Right kidney (tissue), 1 donor: ENCODE measurements at regions not wholly inside any gene's neighbourhood (a gene's known extent, or its start where the extent isn't known, plus 50 kb on each side); places are given as distances from the start of the nearest gene placed in this dataset.

Experiments used
- DNase-seq: peaks from one replicate; pipeline ENCODE4 v3.0.0-alpha.2; 2016

DNA sequence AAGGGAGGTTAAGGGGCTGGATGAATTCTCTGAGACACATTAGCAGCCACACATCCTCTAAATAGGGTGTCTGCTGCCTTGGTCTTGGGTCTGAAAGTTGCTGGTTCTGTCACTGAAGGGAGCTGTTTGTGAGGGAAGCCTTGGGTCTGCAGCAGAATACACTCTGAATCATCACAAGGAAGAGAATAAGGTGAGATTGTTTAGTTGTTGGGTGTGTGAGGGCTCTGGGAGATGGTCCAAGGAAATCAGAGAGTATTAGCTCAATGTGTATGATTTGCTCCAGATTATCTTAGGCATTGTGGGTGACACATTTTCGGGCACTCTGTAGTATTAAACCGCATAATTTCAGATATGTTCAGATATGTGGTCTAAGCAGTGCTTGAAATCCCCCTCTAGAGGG, 548.5 kb downstream of the SLC4A3 start:
- DNase-seq = no peak

DNA sequence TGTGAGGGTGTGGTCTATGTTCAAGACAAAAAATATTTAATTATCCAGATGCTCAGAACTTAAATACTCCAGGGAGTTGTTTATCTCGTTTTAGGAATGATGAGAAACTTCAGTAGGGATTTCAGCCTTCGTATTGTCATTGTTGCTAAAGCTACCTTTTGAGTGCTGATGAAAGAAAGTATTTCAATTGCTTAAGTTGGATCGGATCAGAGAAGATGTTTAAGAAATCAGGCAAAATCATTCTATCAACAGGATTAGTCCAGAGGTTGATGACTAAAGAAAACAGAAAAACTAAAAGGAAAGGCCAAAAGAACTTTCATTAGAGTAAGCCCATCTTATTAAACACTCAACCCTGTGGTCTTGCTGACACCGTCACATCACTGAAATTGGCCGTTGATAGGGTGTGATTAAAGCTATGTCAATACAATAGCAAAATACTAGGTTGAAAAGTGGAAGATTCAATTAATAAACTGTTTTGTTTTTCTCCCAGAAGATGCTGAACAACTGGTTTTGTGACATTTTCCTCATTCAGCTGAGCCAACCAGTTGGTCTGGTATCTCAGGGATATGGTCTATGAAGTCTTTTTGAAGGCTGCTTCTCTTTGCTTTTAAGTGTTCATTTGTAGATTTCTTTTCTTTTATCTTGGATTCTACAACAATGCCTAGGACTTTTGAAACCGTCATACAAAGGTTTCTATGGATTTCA, 551.7 kb downstream of the SLC4A3 start:
- no peak for DNase-seq

DNA sequence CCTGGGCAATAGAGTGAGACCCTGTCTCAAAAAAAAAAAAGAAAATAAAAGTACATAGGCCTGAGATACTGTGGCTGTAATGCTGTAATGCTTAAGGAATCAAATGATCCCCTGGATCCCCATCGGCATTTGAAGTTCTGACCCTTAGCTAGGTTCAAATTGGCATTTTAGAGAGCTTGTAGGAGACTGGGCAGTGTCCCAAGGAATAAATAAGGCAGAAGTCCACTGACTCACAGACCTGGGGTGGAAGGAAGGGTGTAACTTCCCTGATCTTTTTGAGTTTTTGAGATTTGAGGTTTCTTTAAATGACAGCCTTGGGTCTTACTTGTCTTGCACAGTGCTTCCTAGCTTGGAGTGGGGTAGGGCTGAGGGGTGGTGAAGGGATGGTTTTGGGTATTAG, 553.7 kb downstream of the SLC4A3 start:
- DNase-seq = no peak

DNA sequence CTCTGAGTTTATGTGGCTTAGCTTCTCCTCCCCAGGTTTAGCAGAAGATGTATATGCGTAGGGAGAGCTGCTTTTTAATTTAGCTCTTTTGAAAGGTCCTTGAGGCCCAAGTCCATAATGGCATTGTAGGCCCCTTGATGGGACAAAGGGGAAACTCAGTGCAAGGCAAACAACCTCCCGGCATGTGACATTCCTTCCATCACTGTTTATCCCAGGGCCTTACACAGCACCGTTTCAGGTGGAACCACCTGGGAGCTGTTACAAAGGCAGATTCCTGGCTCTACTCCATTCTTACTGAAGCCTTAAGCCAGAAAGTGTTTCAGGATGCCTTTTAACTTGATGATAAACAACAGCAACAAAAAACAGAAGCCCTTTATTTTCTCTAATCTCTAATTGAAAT, 555.4 kb downstream of the SLC4A3 start:
- DNase-seq = no peak

DNA sequence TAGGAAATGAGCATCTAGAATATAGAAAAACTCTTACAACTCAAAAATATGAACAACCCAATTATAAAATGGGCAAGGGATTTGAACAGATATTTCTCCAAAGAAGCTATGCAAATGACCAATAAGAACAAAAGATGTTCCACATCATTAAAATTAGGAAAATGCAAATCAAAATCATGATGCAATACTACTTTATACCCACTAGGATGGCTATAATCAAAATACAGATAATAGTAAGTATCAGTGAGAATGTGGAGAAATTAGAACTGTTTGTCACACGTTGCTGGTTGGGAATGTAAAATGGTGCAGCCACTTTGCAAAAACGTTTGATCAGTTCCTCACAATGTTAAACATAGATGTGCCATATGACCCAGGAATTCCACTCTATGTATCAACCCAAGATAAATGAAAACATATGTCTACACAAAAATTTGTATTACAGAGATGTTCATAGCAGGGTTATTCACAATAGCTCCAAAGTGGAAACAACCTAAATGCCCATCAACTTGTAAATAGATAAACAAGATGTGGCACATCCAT, 558.4 kb downstream of the SLC4A3 start:
- DNase-seq = no peak

DNA sequence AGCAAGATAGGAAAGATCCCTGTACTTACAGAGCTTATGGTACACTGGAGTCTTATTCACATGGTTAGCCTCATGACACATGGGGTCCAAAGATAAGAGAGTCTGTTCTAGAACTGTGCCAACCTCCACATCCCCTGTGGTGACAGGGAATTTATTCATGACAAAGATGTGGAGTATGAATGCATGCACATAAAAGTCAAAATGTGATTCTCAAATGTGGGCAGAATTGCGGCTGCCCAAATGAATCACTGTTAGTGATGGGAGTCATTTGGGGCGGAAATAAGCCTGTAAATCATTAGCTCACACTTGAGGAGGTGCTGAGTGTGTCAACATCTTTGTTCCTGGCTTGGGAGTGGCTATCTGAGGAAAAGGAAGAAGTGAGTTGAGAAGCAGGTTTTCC, 560.6 kb downstream of the SLC4A3 start:
- no peak for DNase-seq

DNA sequence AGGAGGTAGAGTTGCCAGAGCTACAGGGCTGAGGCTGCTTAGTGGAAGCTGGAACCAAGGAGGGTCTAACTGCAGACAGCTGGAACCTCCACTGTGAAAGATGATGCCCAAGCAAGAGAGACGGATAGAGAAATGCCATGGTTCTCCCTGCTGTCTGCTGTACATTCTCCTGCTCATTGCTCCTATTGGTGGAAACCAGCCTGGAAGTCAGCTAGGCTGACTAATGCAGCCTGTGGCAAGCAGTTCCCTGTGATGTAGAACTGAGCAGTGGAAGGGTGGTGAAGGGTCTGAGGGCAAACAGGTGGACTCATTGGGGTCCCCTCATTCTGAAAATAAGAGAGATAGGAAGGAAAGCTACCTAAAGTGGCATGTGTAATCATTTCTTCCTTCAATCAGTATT, 563.6 kb downstream of the SLC4A3 start:
- DNase-seq = no peak

DNA sequence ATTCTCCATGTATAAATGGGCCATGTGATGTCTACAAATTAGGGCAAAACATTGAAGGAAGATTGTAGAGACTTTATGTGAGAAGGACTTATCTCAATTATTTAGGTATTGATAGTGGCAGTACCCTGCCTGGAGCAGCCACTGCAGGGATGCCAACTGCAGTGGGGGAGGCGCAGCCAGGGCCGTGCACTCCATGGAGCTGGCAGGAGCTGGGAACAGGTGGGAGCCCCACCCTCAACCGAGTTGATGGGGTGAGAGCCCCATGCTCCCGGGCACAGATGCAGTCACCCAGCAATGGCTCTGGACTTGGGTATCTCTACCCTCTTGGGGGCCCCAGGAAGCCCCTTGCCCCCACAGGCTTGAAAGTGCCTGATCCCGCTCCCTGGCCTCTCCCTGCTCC, 564.3 kb downstream of the SLC4A3 start:
- DNase-seq = no peak

DNA sequence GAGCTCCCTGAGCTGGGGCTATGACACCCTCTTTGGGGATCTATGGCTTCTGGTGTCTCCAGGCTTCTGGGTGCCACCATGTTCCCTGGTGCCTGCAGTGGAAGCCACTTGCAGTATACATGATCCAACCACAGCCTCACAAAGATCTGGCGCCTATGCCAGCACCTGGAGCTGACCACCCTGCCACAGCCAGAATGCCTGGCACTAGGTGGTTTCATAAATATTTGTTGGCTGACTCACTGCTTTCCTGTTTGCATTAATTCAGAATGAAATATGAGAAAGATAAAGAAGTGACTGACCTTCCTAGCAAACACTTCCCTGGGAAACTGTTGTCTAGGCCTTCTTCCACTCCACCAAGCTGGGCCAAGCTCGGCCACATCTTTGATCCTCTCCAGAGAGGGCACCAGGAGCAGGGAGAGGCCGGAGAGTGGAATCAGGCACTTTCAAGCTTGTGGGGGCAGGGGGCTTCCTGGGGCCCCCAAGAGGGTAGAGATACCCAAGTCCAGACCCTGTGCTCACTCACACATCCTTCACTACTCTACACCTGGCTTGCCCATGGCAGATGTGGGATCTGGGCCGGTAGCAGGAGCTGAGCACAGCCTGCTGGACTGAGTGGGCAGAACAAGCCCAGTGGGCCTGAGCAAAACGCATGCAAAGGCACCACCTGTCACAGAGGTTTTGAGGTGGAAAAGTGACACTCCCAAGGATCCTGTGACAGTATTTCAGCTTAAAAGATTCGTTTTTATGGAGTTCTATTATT, 565.7 kb downstream of the SLC4A3 start:
- DNase-seq = no peak

DNA sequence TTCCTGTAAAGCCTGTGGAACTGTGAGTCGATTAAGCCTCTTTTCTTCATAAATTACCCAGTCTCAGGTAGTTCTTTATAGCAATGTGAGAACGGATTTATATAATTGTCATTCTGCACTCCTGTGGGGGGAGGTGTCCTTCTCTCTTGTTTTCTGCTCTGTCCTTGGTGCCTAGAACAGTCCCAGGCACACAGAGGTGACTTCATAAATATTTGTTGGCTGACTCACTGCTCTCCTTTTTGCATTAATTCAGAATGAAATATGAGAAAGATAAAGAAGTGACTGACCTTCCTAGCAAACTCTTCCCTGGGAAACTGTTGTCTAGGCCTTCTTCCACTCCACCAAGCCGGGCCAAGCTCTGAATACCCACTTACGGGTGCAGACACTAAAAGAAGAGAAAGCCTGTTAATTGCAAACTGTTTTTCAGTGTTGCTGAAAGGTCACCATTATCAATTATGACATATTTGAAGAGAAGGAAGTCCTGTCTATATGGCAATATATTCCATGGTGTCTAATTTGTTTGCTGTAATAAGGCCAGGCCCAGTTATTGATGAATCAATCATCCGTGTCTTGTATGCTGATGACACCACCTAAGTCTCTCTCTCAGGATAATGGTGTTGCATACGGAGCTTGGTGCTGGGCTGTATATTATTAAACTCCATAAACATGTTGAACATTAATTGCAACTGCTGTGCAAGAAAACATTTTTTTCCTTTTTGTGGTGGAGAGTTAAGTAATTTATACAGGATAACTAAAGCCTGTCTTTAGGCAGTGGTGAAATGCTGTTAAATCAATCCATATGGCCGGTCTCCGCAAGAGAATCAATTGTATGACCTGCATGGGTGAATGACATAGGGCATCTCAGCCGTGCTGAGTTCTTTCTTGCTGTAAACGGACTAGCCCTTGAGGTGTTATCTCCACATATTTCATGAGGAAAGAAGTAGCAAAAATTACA, 567.5 kb downstream of the SLC4A3 start:
- DNase-seq = no peak

DNA sequence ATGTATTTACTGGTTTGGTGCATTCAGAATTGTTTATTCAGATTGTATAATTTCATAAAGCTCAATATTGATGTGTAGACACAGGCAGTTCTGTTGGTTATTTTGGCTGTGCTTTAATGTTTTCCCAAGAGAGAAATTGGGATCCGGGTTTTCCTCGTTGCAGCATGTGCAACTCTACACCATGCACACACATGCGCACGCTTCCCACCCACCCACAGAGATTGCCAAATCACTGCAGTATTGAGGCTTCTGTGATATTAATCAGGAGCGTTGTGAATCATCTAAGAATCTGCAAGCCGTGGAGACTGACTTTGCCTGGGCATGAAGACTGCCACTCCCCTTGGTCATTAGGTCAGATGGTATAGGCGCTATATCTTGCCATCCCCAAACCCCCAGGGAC, 571.5 kb downstream of the SLC4A3 start:
- DNase-seq = no peak

DNA sequence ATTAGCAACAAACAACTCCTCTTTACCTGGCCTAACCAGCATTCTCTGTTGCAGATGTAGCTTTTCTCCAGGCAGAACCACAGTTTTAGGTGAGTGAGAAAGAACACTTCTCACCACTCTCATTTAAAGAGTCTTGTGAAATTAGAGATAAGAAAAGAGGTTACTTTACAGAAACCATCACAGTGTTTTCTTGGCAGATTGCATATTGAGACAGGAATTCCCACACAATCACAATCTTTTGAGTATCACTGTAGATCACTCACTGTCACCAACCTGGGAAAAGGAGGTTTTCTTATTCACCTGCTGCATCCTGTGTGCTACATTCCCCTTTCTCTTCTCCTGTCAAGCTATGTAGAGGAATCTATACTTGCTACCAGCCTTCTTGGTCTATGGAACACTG, 574.6 kb downstream of the SLC4A3 start:
- no peak for DNase-seq

DNA sequence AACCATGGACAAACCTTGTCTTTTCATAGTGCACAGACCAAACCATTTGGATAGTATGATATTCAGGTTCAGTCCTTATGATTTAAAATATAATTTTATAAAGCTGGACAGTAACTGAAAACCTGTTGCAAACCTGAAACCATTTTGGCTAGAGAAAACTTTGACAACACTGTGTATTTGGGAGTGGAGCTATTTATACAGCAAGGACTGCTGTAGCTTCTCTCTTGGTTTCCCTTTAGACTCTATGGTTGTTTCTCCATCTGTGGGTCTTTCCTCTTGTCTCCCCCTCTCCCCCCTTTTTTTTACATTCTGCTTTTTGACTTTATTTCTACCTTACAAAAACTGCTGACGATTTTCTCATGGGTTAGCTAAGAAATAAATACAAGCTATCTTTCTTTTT, 581.7 kb downstream of the SLC4A3 start:
- no peak for DNase-seq

DNA sequence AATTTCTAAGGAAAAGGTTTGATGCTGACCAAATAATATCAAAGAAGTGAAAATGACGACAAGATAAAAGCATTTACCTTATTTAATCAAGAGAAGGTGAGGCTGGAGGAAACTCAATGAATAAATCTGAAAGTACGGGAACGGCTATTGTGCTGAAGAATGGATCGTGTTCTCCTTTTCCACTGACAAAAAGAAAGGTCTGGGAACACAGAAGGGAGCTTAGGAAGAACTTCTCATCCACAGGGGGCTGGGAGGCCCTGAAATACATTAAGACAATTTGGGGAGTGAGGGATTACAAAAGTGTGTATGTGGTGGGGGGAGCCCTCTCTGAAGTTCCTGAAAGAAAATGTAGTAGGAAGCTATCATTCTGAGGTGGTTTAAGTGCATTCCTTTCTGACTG, 582.3 kb downstream of the SLC4A3 start:
- DNase-seq = no peak

DNA sequence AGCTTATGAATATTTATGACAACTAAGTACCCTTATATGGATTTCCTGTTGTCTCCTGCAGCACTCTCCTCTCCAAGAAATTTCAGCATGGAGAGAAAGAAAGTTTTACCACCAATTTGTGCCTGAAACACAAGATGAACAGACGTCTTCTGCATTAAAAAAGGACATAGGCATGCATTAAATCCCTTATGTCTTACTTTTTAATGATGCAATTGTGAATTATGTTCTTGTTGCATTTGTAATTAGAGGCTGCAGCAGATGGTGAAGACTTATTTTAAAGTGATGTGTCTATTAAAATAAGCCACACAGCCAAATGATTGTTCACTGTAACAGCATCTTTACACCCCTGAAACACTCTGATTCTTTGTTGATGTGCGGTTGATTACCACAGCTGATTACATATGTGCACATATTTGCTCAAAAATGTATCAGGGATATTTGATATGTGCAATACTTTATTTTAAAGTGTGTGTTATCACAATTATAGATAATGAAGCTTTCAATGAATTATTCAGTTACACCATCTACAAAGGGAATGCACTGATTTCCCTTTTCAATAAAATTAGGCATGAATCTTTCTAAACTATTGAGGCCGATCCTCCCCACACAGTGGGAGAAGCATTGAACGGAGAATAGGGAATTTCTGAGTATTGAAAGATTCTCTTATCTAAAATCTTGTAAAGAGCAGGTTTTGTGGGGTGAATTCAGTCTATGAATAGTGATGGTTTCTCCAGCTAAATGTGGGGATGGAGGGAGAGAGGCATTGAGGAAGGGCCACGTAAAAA, 585.1 kb downstream of the SLC4A3 start:
- DNase-seq = no peak

DNA sequence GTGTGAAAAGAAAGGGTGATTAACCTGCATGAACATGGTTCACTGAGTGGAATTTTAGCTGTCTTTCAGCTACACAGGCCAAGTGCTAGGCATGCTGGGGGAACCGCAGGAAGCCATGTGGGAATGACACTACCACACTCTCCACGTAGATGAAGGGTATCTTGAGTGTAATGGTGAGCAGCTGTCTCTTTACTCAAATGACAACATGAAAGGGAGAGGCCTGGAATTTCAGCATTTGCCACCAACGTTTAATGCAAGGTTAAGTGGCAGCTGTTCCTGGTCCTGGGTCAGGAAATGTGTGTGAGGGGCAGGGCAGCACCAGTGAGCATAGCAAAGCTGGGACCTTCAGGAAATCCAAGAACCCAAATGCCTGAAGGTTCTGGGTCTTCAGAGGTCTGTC, 588.4 kb downstream of the SLC4A3 start:
- no peak for DNase-seq

DNA sequence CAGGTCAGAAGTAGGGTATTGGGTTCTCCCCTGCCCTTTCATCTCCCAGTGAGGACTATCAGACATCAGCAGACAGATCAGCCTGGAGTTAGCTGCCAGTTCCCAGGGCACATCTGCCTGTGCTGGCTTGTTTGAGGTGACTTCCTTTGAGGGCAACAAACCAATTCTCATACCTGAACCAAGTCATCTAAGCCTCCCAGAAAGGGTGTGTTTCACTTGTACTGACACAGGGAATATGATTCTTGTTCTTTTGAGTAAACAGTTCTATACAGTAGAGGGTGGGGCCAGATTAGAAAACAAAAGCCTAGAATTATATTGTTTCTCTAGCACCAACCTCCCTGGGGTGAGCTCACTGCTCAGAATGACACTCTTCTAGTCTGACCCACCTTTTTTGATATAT, 591.9 kb downstream of the SLC4A3 start:
- DNase-seq = no peak

DNA sequence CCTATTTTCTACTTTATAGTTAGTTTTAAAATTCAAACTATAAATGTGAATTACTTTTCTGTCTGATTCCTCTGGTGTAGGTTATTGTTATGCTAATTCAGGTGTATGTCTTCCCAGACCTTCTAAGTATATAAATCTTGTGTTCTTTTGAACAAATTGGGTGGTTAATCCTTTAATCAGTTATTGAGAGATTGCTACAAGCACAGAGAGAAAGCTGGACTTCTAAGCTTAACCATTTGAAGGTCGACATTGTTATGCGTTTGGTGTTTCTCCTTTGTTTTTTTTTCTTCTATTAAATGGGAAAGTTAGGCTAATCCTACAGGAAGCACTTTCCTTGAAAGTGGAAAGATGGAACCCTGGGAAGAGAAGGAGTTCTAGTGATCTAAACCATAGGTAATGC, 592.6 kb downstream of the SLC4A3 start:
- DNase-seq = no peak

DNA sequence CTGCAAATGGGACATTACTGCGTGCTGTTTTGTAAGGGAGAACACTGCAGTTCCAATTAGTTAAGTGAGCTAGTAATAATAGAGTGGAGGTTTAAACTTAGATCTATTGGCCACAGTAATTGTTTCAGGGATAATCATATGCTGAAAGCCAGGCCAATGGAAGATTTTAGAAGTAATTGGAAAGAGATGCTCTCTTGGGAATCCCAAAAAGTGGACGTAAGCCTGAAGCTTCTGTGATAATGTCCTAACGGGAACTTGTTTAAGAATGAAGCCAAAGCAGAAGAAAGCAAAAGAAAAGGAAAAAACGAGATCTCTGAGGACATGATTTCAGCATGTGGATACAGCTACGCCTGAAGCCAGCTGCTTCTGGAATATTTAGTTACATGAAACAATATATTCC, 594.6 kb downstream of the SLC4A3 start:
- DNase-seq = no peak

DNA sequence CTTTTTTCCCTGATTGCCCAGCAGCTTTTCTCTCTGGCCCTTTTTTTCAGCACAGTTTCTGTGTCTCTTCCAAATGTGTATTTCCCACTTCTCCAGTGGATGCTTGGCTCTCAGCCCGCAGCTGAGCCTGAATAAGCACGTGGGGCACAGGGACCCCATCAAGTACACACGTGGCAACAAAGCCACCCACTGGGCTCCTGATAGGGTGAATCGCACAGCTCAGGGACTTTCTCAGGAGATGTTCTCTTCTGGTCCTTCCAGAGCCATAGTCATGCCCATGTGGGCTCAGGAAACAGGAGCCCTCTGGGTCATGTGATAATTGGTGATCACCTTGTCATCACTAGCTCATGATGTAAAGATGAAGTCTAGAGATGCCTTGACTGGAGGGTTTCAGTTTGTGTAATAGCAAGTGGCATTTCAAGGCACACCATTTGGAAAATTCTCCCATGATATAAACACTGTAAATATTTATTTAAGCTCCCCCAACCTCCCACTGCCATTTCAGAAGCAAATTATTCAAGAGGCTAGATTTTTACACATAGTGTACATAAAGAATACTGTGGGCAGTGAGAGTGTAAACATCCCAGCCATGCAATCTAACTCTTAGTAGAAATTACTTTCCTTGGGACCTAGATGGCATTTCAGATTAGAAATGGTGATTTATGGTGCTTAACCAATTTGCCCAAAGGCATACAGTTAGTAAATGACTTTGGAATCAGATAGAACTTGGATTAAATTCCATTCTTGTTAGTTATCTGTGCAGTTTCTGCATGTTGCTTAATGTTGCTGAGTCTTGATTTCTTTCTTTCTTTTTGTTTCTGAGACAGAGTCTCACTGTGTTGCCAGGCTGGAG, 597.5 kb downstream of the SLC4A3 start:
- peak; percentile 34 for DNase-seq

DNA sequence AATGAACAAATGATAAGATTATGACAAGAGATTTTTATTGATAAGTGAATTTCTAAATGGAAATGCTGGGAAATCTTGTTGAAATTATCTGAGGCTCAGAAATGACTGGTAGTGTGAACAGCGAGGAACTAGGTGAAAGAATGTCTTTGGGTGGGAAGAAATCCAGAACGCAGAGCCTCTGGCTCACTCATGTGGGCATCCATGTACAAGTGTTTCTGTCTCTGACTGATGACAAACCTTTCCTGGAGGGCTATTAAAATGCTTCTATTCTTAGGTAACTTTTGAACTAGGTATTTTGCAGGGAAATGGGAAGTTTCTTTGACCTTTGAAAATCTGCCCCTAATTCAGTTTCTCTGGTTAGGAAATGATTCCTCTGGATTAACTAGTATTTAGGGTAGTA, 598.6 kb downstream of the SLC4A3 start:
- DNase-seq = no peak
